ENCODE measurements at regions not wholly inside any gene's neighbourhood (a gene's known extent, or its start where the extent isn't known, plus 50 kb on each side); places are given as distances from the start of the nearest gene placed in this dataset.
"Not testable (repeated sequence)": the region's sequence is repeated elsewhere in the genome, so short reads cannot be mapped to it uniquely, and the experiment has no call there.

DNA sequence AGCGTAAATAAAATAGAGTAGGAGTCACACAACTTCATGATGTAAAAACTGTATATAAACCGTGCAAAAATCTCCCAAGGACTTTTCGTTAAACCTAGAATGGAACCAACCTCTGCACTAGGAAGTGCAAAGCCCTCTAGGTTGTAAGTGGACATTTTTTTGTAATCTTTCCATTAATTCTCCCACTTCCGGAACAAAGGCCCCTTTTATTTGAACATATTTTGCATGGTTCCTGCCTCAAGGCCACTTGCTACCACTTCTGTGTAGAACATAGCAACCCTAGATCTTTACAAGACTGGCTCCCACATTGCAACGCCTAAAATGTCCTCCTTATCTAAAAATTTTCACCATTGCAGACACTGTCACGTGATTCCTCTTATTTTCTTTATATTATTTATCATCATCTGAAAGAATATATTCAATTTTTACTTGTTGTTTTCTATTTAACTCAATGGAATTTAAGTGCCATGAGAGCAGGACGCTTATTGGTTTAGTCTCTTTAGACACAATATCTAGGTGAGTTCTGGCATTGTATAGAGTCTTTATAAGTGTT is 249.6 kb upstream of the TMEFF2 start:
- no peak for DNase-seq (ENCODE audit: low read depth)

DNA sequence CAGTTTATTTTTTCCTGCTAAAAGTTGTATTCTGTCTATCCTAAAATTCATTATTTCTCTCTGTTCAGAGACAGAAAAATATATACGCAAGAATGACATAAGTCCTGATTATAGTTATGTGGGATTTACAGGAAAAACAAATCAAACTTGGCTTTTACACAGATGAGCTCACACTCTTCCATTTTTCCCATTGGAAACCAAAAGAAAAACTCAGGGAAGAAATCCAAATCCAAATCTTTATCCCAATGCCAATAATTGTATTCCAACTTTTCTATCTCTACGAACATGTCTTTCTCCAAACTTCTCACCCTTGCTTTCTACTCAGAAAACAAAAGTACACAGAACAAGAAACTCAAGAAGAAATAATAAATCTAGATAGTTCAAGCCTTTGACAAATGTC is 249.1 kb upstream of the TMEFF2 start:
- no peak for DNase-seq (ENCODE audit: low read depth)

DNA sequence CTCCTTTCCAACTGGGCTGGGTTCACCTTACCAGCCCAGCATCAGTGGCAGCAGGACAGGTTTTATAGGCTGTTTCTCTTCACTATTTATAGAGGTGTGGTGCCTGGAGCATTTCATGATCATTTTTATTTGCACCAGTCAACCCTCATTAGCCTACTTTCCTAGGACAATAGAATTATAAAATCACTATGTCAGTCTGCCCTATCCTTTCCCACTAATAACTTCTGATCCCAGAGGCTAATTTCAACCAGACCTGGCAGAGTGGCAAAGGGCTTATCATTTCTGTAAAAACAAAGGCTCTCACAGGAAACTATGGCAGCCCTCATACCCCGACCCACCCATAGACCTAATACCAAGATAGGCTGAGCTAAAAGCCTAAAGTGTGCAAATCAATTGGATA is 243.5 kb upstream of the TMEFF2 start:
- DNase-seq (ENCODE audit: low read depth) = no peak

DNA sequence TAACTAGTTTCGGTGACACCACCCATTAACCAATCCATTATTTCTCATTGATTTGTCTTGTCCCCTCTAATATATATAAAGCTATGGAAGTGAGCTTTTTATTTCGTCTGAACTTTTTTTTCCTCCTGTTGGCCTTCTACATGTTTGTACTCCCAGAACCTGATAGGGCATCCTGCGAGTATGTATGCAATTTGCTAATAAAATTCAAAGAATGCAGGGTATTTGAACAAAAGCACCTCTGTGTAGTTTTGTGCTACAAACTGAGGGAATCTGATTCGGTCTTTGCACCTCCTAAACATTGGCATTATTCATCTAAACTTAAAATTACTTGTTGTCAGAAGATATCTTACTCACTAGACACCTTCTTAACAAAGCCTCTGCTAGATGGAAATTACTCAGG is 242.9 kb upstream of the TMEFF2 start:
- DNase-seq (ENCODE audit: low read depth) = no peak

DNA sequence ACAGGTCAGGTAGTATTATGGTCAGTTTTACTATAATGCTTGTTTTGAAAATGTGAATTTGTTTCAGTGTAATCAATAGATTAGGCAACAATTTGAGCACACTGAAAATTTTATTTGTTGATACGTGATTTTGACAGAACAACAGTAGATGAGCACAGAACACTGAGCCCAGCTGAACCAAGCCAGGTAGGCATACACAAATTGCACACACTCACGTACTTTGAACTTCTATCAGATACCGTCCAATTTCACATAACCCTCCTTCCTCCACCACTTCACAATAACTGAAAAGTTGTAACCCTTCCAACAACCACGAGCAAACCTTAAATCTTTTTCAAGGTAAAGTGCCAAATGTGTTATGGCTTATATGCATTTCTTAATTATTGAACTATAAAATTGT is 229.5 kb upstream of the TMEFF2 start:
- DNase-seq (ENCODE audit: low read depth) = no peak

DNA sequence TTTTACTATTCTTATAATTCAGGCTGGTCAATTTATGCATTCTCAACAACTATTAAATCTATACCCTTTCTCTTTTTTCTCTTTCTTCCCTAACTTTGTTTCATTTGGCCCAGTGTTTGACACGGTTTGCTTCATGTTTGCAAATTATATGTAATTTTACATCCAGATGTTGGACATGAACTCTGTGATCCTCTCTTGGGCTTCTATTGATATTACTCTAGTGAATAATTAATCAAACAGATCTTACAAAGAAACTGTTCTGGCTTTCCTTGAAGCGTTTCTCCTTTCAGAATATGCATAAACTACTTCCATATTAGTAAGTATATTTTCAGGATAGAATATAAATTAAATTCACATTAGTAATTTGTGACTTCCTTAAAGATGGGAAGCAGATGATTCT is 225.1 kb upstream of the TMEFF2 start:
- DNase-seq (ENCODE audit: low read depth) = no peak

DNA sequence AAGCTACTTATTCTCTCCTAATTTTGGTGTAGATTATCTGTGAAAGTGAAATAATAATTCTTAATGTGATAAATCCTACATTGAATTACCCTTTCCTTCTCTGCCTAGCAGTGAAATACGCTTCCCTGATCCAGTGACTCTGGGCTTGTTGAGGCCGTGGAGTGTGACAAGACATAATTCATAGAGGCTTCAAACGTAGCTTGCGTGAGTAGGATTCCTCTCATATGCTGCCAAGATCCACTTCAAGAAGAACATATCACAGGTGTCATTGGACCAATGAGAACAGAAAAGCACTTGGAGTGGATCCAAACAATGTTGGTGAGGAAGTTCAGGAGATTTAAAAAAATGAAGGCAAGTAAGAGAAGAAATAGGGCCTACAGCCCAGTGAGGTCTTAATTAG is 221.3 kb upstream of the TMEFF2 start:
- no peak for DNase-seq (ENCODE audit: low read depth)

DNA sequence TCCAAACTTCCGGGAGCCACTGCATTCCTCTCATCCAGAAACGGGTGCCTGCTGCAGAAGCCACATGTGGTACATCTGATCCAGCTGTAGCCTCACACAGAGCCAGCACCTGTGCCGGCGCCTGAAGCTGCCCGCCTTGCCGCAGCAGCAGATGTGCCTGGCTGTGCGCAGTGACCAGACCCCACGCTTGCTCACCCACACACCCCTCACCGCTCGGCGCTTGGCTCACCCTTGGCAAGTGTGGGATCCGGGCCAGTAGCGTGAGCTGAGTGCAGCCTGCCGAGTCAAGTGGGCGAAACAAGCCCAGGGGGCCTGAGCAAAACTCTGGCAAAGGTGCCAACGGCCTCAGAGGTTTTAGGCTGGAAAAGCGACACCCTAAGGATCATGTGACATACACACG is 220.1 kb upstream of the TMEFF2 start:
- DNase-seq (ENCODE audit: low read depth) = no peak

DNA sequence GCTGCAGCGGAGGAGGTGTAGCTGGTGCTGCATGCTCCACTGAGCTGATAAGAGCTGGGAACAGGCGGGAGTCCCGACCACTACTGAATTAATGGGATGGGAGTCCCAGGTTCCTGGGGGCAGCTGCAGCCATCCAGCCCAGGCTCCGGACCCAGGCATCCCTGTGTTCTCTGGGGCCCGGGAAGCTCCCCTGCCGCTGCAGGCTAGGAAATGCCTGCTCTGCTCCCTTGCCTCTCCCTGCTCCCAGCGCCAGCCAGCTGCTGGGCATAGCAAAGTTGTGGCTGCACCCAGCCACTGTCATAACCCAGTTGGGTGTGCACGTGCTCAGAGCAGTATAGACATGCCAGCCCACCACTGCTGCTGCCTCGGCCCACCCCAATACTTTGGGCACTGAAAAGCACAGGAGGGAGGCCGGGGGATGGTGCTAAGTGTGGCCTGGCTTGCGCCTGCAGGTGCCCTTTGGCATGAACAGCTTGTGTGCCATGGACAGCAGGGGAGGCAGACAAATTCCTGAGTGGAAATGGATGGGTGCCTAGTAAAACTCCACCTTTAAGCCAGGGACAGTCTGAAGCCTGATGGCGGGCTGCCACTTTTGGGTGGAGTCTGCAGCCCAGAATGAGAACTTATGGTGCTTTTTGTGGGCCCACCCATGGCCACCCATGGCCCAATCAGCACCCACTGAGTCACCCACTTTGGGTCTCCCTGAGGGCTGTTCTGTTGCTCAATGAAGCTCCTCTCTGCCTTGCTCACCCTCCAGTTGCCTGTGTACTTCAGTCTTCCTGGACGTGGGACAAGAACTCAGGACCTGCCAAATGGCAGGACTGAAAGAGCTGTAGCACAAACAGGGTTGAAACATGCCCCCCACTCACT is 219.3 kb upstream of the TMEFF2 start:
- DNase-seq (ENCODE audit: low read depth) = no peak

DNA sequence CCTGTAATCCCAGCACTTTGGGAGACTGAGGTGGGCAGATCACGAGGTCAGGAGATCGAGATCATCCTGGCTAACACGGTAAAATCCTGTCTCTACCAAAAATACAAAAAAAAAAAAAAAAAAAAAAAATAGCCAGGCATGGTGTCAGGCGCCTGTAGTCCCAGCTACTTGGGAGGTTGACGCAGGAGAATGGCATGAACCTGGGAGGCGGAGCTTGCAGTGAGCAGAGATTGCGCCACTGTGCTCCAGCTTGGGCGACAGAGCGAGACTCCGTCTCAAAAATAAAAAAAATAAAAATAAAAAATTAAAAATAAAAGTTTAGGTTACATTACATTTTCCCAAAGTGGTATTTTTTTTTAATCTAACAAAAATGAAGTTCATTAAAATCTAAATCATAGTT is 218.1 kb upstream of the TMEFF2 start:
- DNase-seq (ENCODE audit: low read depth) = not testable (repeated sequence)

DNA sequence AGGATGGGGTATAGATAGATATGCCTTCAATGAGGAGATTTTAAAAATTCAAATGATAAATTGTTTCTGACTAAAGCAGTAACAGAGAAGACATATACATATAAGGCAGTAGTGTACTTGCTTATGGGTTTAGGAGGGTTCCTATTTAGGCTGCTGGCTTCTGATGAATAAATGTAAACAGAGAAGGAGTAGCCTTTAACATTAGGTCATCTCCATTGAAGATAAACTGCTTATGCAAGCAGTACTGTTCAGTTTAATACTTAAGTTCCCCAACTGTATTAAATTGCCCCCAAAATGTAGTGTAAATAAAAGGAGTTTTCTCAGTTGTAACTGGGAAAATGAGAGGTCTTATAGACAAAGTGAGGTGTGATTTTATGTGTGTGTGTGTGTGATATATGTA is 217.7 kb upstream of the TMEFF2 start:
- no peak for DNase-seq (ENCODE audit: low read depth)

DNA sequence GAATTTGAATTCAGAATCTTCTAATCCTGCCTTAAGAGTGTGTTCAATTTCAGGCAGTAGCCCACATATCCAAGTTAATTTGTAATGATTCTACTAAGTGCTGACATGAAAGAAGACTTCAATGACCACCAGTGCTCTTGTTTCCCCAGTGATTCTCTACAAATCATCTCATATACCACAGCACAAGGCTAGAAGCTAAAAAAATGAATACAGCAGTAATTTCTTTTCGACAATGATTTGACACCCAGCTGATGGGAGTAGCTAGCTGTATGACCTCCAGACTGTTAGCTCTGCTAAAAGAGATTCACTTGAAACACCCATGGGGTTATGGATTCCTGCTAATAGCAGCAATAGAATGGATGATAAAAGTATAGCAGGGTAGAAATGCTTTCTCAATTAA is 217.0 kb upstream of the TMEFF2 start:
- no peak for DNase-seq (ENCODE audit: low read depth)

DNA sequence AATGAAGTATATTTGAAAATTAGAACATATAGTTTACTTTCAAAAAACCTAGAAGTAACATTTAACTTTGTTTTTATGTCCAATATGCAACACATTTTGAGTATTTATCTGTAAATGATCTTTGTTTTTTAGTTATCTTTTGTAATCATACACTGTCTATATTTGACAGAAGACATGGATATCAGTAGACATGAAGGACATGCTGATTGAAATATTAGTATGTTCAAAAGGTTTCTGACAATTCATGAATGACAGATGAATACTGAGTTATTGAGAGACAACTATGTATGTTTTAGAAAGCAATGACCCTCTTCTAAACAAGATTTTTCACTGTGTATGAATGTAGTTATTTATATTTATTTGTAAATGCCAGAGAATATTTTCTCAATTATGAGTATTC is 215.6 kb upstream of the TMEFF2 start:
- no peak for DNase-seq (ENCODE audit: low read depth)

DNA sequence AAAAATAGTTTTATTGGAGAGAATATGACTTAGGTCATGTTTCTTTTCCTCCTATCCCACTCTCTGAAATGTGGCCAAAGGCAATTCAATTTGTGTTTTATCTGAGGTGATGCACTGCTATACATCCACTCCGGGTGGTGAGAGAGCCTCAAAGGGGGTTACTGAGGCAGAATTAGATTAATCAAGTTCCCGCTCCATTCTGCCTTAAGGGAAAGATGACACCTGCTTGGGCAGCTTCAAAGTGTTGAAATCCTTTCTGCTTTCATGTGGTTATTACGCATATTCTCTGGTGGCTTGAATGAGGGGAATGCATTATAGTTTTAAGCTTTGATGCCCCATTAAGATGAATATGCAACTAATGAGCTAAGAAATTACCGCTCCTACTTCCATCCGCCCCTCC is 213.0 kb upstream of the TMEFF2 start:
- DNase-seq (ENCODE audit: low read depth) = no peak

DNA sequence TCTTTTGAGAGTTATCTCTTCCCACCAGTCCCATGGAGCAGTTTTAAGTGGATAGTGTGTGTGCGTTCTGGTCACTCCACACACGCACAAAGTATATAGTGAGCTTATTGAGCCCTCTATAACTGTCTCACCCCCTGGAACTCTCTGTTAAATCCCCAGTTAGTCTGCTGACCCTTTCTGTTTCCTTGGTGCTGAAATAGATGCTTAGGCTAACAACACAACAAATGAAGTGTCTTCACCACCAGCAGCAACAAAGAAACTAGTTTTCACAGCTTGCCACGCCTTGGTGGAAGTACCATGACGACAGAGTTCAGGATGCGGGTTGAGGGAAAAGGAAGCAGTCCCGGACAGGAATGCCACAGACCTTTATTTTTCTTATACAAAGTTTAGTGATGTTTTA is 203.5 kb upstream of the TMEFF2 start:
- DNase-seq (ENCODE audit: low read depth) = no peak

DNA sequence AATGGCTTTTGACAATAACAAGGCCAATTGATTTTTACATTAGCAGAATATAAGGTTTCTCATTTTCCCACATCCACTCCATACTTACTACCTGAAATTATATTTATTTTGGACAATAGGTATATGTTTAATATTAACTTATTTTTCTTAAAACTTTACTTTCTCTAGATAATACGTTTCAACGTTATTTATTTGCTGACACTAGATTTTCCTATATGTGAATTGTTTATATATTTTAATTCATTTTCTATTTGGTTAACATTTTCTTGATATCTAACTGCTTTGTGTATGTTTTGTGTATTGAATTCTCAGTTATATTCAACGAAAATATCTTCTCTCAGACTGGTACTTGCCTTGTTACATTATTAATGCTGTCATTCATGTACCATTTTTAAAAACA is 199.9 kb upstream of the TMEFF2 start:
- DNase-seq (ENCODE audit: low read depth) = no peak

DNA sequence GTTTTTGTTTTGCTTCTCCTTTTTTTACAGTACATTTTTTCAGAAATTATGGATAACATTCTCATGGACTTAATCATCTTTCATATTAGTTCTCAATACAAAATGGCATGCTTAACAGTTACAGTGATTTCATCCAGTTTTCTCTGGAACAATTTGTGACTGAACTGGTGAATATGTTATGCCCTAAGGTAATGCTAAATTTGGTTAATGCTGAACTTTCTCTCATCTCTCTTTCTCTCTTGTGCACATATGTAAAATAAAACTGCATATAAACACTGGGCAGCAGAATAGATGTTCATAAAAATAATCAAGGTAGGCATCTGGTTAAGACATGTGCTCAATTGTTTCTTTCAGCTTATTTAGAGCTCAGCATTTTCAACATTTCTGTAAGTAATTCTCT is 196.3 kb upstream of the TMEFF2 start:
- no peak for DNase-seq (ENCODE audit: low read depth)

DNA sequence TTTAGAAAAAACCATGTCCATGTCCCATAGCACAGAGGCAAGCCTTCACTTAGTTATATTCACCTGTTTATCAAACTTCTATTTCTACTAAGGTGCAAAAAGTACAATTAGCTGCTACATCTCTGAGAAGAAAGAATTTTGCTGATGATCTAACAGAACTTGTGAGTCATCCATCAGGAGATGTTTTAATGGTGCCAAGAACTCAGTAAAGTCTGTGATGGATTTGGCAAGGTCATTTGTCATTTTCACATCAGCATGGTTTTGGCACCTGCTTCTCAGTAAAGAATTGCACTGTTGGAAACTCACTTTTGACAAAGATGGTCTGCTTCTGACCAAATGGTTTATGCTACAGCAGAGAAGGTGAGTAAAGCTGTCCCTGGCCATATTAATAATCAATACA is 195.7 kb upstream of the TMEFF2 start:
- no peak for DNase-seq (ENCODE audit: low read depth)

DNA sequence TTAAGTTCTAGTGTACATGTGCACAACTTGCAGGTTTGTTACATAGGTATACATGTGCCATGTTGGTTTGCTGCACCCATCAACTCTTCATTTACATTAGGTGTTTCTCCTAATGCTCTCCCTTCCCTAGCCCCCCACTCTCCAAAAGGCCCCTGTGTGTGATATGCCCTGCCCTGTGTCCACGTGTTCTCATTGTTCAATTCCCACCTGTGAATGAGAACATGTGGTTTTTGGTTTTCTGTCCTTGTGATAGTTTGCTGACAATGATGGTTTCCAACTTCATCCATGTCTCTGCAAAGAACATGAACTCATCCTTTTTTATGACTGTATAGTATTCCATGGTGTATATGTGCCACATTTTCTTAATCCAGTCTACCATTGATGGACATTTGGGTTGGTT is 189.5 kb upstream of the TMEFF2 start:
- DNase-seq (ENCODE audit: low read depth) = not testable (repeated sequence)

DNA sequence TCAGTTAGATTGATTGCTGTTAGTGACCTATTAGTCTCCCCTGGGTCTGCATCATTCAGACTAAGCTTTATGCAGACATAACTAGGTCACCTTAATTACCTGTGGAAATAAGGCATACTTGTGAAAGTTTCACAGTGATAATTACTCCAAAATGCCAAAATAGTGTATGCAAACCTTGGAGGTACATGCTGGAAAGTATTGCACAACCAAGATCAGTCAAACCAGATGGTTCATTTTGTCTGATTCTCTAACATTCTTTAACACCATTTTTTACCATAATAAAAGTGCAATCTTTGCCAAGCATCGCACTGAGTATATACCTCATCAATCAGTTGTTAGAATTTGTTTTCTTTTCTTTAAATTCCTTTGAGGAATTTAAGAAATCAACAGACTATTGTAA is 186.3 kb upstream of the TMEFF2 start:
- no peak for DNase-seq (ENCODE audit: low read depth)

DNA sequence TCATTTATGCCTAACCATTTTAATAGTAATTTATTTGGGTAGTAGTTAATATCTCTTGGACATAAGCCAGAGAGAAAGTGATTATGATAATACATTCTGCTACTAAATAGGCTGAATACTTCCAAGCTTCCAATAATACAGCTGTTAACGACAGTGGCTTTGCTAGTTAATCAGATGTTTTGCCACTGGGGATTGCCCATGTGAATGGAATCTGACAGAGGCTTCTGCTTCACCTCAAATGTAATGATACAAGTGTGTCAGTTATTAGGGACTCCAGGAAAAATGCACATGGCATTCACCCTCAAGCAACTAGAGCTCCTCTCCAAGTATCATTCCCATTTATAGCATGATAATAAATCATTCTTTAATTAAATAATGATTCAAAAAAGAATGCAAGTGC is 185.0 kb upstream of the TMEFF2 start:
- DNase-seq (ENCODE audit: low read depth) = no peak

DNA sequence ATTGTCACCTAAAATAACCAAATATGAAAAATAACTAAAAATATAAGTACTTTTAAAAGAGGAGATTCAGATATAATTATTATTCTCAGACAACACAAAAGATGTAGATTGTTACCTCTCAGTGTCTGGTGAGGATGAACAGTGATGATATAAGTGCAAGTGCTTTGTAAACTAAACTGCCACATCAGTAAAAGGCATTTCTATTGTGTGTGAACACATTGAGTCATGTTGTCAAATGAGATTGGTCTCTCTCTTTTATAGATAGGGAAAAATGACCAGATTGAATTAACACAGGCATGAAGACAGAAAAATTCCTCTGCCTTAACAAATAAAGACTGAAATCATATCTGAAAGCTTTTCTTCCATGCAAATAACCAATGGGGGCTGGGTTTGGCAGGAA is 182.4 kb upstream of the TMEFF2 start:
- no peak for DNase-seq (ENCODE audit: low read depth)

DNA sequence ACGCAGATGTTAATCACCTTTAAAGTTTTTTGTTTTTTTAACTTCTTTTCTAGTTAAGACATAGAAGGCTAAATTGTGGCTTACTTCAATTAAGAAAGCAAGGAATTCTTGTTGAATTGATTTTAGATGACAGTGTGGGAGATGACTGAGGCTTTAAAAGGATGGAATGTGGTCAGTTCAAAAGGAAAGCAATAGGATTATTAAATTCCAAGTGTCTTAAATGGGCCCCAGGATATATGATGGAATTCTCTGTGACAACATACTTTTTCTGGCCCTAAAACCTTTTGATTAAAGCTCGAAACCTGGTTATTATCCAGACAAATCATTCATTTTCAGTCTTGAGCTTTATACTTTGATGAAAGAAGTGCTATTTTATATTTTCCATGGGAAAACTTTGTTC is 179.0 kb upstream of the TMEFF2 start:
- no peak for DNase-seq (ENCODE audit: low read depth)

DNA sequence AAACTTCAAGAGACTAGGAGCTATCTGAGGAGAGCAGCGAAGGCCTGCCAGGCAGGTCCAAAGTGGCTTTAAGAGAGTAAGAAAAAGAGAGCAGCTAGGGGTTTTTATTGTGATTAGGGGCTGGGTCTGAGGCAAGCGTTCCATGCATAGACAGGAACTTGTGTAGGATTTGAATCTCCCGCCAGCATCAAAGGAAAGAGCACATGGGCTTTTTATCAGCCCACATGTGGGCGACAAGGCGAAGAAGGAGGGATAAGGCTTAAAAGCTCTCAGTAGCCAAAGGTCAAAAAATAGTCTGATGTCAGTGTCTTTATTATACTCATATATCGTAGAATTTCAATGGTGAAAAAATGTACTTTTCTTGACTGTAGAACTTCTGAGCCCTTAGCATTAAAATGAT is 178.5 kb upstream of the TMEFF2 start:
- DNase-seq (ENCODE audit: low read depth) = no peak

Measured in fibroblast of the conjunctiva (primary cell).